Loucy (cell line): ENCODE measurements at regions not wholly inside any gene's neighbourhood (a gene's known extent, or its start where the extent isn't known, plus 50 kb on each side); places are given as distances from the start of the nearest gene placed in this dataset.

Source experiments
- H2AFZ ChIP-seq: fragments of 200-600 bp; sonication (generic); 2 replicates; pipeline ENCODE4 v1.6.0; 2016; ENCODE audit warnings: antibody characterized with exemption, mild to moderate bottlenecking, low read length, moderate library complexity
- H3F3A ChIP-seq: fragments of 200-600 bp; 2 replicates; pipeline ENCODE4 v1.6.0; 2016; ENCODE audit warnings: antibody characterized with exemption, low read depth, mild to moderate bottlenecking
- H3K27me3 ChIP-seq: fragments of 200-600 bp; sonication (generic); 2 replicates; pipeline ENCODE4 v1.6.1; 2014; ENCODE audit warnings: low read length, mild to moderate bottlenecking; ENCODE audit not compliant: insufficient read depth, poor library complexity, severe bottlenecking
- H3K36me3 ChIP-seq: fragments of 200-600 bp; sonication (generic); 2 replicates; pipeline ENCODE4 v1.6.1; 2016; ENCODE audit warnings: low read length; ENCODE audit not compliant: insufficient read depth
- H3K4me1 ChIP-seq: fragments of 200-600 bp; sonication (generic); 2 replicates; pipeline ENCODE4 v1.5.1; 2014; ENCODE audit warnings: low read length, mild to moderate bottlenecking; ENCODE audit not compliant: insufficient read depth, poor library complexity, severe bottlenecking
- H3K4me2 ChIP-seq: fragments of 200-600 bp; sonication (generic); 2 replicates; pipeline ENCODE4 v1.6.0; 2014; ENCODE audit warnings: antibody characterized with exemption, low read length, low read depth, mild to moderate bottlenecking; ENCODE audit not compliant: poor library complexity, severe bottlenecking
- H3K4me3 ChIP-seq: fragments of 200-600 bp; sonication (generic); 2 replicates; pipeline ENCODE4 v1.5.1; 2014; ENCODE audit warnings: low read length, mild to moderate bottlenecking, mixed read lengths; ENCODE audit not compliant: poor library complexity, severe bottlenecking
- H3K79me2 ChIP-seq: fragments of 200-600 bp; sonication (generic); 2 replicates; pipeline ENCODE4 v1.6.1; 2014; ENCODE audit warnings: low read length; ENCODE audit not compliant: insufficient read depth
- H3K9ac ChIP-seq: fragments of 200-600 bp; sonication (generic); 2 replicates; pipeline ENCODE4 v1.6.0; 2014; ENCODE audit warnings: mild to moderate bottlenecking, low read depth, low read length, moderate library complexity; ENCODE audit not compliant: poor library complexity, severe bottlenecking
- H3K9me2 ChIP-seq: fragments of 200-600 bp; sonication (generic); replicated peaks from 2 replicates; pipeline ENCODE4 v1.6.1; 2016; ENCODE audit warnings: low read depth, low read length, mixed read lengths
- H3K9me3 ChIP-seq: fragments of 200-600 bp; sonication (generic); 2 replicates; pipeline ENCODE4 v1.6.1; 2014; ENCODE audit warnings: mild to moderate bottlenecking, antibody characterized with exemption, low read length, low read depth; ENCODE audit not compliant: insufficient read depth
- H4K20me1 ChIP-seq: fragments of 200-600 bp; sonication (generic); 2 replicates; pipeline ENCODE4 v1.6.0; 2014; ENCODE audit warnings: antibody characterized with exemption, low read length, mild to moderate bottlenecking; ENCODE audit not compliant: insufficient read depth, poor library complexity, severe bottlenecking
- CTCF ChIP-seq: fragments of 200-600 bp; sonication (generic); conservative IDR thresholded peaks from 2 replicates; pipeline ENCODE4 v1.5.1; 2014; ENCODE audit warnings: mild to moderate bottlenecking, antibody characterized with exemption, low read length
- EZH2phosphoT487 ChIP-seq: fragments of 200-600 bp; IDR thresholded peaks from 2 replicates; pipeline ENCODE4 v1.6.1; 2018; ENCODE audit warnings: antibody characterized with exemption, mild to moderate bottlenecking, moderate library complexity, borderline replicate concordance

GRCh38 chr4:159770401-159770800, 667.5 kb downstream of the RAPGEF2 start:
- no peaks in the 10 kb centered on the region for H3K4me1 ChIP-seq
- H3K9me3 ChIP-seq = no peaks in the 10 kb centered on the region
- H4K20me1 ChIP-seq = no peaks in the 10 kb centered on the region
- no peaks in the 10 kb centered on the region for H3F3A ChIP-seq
- no peak overlapping the region for H2AFZ ChIP-seq
- H3K36me3 ChIP-seq = no peaks in the 10 kb centered on the region
- H3K9me2 ChIP-seq = no peaks in the 10 kb centered on the region
- TF ChIP-seq EZH2phosphoT487 (no peak), CTCF (no peak)
- H3K27me3 ChIP-seq = no peaks in the 10 kb centered on the region
- no peaks in the 10 kb centered on the region for H3K79me2 ChIP-seq
- H3K4me2 ChIP-seq = no peak overlapping the region
- no peak overlapping the region for H3K9ac ChIP-seq
- no peak overlapping the region for H3K4me3 ChIP-seq

- Histone ChIP-seq H3K9ac (no peak overlapping the region), H3K9me2 (no peaks in the 10 kb centered on the region), H4K20me1 (no peaks in the 10 kb centered on the region), H3K4me2 (no peak overlapping the region), H3K4me1 (no peaks in the 10 kb centered on the region), H3K27me3 (no peaks in the 10 kb centered on the region), H2AFZ (no peak overlapping the region), H3K79me2 (no peaks in the 10 kb centered on the region), H3K36me3 (no peaks in the 10 kb centered on the region), H3K9me3 (no peaks in the 10 kb centered on the region), H3F3A (no peaks in the 10 kb centered on the region), H3K4me3 (no peak overlapping the region)
- TF ChIP-seq EZH2phosphoT487 (no peak), CTCF (no peak)
These were observed 668.1 kb downstream of the RAPGEF2 start for GRCh38 chr4:159770969-159771368.

- H3K4me2 ChIP-seq = no peak overlapping the region
These were observed 674.1 kb downstream of the RAPGEF2 start for GRCh38 chr4:159776961-159777360.

More at GRCh38 chr4:159776961-159777360, 674.1 kb downstream of the RAPGEF2 start:
- no peaks in the 10 kb centered on the region for H3K9me3 ChIP-seq
- TF ChIP-seq CTCF = no peak
- no peak for TF ChIP-seq EZH2phosphoT487
- H3K36me3 ChIP-seq = no peaks in the 10 kb centered on the region
- no peaks in the 10 kb centered on the region for H3K27me3 ChIP-seq
- H3K4me3 ChIP-seq = no peak overlapping the region
- no peak overlapping the region for H3K9ac ChIP-seq
- H3K9me2 ChIP-seq = no peaks in the 10 kb centered on the region
- no peaks in the 10 kb centered on the region for H3K4me1 ChIP-seq
- no peaks in the 10 kb centered on the region for H3F3A ChIP-seq
- no peak overlapping the region for H2AFZ ChIP-seq
- no peaks in the 10 kb centered on the region for H4K20me1 ChIP-seq
- no peaks in the 10 kb centered on the region for H3K79me2 ChIP-seq
